ENCODE measurements at regions not wholly inside any gene's neighbourhood (a gene's known extent, or its start where the extent isn't known, plus 50 kb on each side); places are given as distances from the start of the nearest gene placed in this dataset.

- 60 to 94% (median 87%) methylated on average over 1 of the region's 1 CpG for WGBS, 4 donors
- TF ChIP-seq CTCF (IDR thresholded peaks at IDR 0.05) = no peak
- ATAC-seq (no peak), DNase-seq (no peak)
- no peaks in the 10 kb centered on the region for H3K4me1 ChIP-seq
- no peaks in the 10 kb centered on the region for H3K27me3 ChIP-seq
- peaks cover 0 to 24% (median 0%) of the 10 kb centered on the region in 12 donors for H3K9me3 ChIP-seq
- no peak overlapping the region for H3K4me3 ChIP-seq
- no peak overlapping the region for H3K27ac ChIP-seq
- no peaks in the 10 kb centered on the region for H3K36me3 ChIP-seq
- intact Hi-C loops (cut with DNase I) = no loop called here
Observed at GRCh38 chr13:32925506-32925905, 90.7 kb upstream of the KL start.

- H3K36me3 ChIP-seq = no peaks in the 10 kb centered on the region
Observed at GRCh38 chr13:32932376-32932775, 83.8 kb upstream of the KL start.

GRCh38 chr13:32936716-32937115 lies 79.5 kb upstream of the KL start:
- Histone ChIP-seq H3K9me3 (peaks cover 0 to 14% (median 2%) of the 10 kb centered on the region in 12 donors), H3K27me3 (no peaks in the 10 kb centered on the region), H3K4me1 (peaks cover 0 to 10% (median 0%) of the 10 kb centered on the region in 12 donors), H3K36me3 (no peaks in the 10 kb centered on the region), H3K27ac (no peak overlapping the region), H3K4me3 (no peak overlapping the region)
- ATAC-seq = no peak
- no peak for DNase-seq
- no peak for TF ChIP-seq POLR2A (IDR thresholded peaks at IDR 0.05)
- TF ChIP-seq CTCF (IDR thresholded peaks at IDR 0.05) = no peak
- 77 to 95% (median 93%) methylated on average over 3 of the region's 3 CpGs for WGBS, 4 donors
- intact Hi-C loops (cut with DNase I) = no loop called here

More at GRCh38 chr13:32932376-32932775, 83.8 kb upstream of the KL start:
- Histone ChIP-seq H3K4me3 (no peak overlapping the region), H3K27me3 (no peaks in the 10 kb centered on the region), H3K9me3 (peaks cover 0 to 25% (median 4%) of the 10 kb centered on the region in 12 donors), H3K4me1 (no peaks in the 10 kb centered on the region), H3K27ac (no peak overlapping the region)
- 50 to 69% (median 57%) methylated on average over 2 of the region's 2 CpGs for WGBS, 4 donors
- no peak for ATAC-seq
- TF ChIP-seq POLR2A (IDR thresholded peaks at IDR 0.05) = no peak
- no peak for TF ChIP-seq CTCF (IDR thresholded peaks at IDR 0.05)
- intact Hi-C loops (cut with DNase I) = no loop called here
- no peak for DNase-seq

GRCh38 chr13:32938314-32938713 lies 77.9 kb upstream of the KL start:
- ATAC-seq (no peak), DNase-seq (no peak)
- H3K36me3 ChIP-seq = no peaks in the 10 kb centered on the region
- H3K4me3 ChIP-seq = no peak overlapping the region
- H3K27me3 ChIP-seq = no peaks in the 10 kb centered on the region
- H3K4me1 ChIP-seq = peaks cover 0 to 10% (median 0%) of the 10 kb centered on the region in 12 donors
- TF ChIP-seq POLR2A (IDR thresholded peaks at IDR 0.05) (no peak), CTCF (IDR thresholded peaks at IDR 0.05) (no peak)
- intact Hi-C loops (cut with DNase I) = no loop called here
- WGBS, 4 donors = 64 to 70% (median 69%) methylated on average over 2 of the region's 2 CpGs
- peaks cover 0 to 11% (median 0%) of the 10 kb centered on the region in 12 donors for H3K9me3 ChIP-seq
- no peak overlapping the region for H3K27ac ChIP-seq

Measured in heart left ventricle (tissue), 16 donors.